GM12874 (cell line): ENCODE measurements at regions not wholly inside any gene's neighbourhood (a gene's known extent, or its start where the extent isn't known, plus 50 kb on each side); places are given as distances from the start of the nearest gene placed in this dataset.

ENCODE experiments used
- TF ChIP-seq, protein P1 (sequence below): IDR thresholded peaks from 2 replicates; pipeline ENCODE4 v1.5.1; 2011; ENCODE audit warnings: low read depth, mild to moderate bottlenecking, control low read depth, low read length, moderate library complexity; ENCODE audit not compliant: insufficient read depth

- TF ChIP-seq, protein P1, sequence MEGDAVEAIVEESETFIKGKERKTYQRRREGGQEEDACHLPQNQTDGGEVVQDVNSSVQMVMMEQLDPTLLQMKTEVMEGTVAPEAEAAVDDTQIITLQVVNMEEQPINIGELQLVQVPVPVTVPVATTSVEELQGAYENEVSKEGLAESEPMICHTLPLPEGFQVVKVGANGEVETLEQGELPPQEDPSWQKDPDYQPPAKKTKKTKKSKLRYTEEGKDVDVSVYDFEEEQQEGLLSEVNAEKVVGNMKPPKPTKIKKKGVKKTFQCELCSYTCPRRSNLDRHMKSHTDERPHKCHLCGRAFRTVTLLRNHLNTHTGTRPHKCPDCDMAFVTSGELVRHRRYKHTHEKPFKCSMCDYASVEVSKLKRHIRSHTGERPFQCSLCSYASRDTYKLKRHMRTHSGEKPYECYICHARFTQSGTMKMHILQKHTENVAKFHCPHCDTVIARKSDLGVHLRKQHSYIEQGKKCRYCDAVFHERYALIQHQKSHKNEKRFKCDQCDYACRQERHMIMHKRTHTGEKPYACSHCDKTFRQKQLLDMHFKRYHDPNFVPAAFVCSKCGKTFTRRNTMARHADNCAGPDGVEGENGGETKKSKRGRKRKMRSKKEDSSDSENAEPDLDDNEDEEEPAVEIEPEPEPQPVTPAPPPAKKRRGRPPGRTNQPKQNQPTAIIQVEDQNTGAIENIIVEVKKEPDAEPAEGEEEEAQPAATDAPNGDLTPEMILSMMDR: no peak
Measured at GRCh38 chr10:108208038-108208437, 1043.5 kb upstream of the SORCS1 start.

- TF ChIP-seq, protein P1: peak; percentile 71
Measured at GRCh38 chr10:108204528-108205305, 1040.2 kb upstream of the SORCS1 start.

DNA sequence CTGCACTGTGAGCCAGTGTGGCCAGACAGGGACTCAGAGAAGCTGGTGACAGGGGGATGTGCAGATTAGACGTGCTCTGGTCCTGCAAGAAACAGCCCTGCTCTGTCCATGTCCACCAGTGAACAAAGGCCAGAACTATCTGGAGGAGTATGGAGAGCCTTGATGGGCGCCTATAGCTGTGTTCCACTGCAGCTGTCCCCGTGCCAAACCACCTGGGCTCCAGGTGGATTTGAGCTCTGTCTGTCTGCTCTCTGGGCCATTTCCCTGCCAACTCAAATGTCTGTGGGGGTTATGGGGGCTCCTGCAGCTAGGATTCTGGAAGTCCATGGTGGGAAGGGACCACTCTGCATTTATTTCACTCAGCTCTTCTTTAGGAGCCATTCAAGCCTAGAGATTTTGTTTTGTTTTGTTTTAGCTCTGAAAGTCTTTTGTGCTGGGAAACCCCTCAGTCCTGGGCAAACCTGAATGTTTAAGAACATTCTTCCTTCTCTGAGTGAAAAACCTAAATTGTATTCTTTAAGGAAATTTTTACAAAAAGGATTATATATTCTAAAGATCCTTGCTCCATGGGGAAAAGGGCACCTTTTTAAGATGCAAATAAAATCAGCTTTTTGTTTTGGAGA lies 1039.5 kb upstream of the SORCS1 start:
- TF ChIP-seq, protein P1: no peak

DNA sequence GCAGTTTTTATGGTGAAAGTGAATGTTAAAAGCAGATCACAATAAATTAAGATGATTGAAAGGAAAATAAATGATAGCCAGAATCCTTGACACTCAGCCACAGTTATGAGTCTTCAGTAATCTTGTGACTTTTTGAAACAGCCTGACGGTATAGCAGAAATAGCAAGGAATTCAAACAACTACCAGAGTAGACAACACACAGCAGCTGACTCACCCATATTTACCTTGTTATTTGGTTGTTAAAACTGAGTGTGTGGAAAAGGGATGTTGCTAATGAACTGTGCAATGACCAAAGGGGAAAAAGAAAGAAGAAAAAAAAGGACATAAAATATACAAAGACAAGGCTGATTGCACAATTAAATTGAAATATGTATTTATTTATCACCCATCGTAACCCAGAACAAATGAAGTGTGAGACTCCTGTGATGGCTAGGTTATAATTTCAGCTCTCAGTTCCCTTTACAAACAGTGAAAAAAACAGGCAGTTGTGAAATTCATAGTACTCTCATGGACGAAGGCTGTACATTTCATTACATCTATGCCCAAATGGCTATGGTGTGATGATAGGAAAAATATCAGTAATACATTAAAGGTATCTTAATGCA lies 1023.0 kb upstream of the SORCS1 start:
- TF ChIP-seq, protein P1: no peak

DNA sequence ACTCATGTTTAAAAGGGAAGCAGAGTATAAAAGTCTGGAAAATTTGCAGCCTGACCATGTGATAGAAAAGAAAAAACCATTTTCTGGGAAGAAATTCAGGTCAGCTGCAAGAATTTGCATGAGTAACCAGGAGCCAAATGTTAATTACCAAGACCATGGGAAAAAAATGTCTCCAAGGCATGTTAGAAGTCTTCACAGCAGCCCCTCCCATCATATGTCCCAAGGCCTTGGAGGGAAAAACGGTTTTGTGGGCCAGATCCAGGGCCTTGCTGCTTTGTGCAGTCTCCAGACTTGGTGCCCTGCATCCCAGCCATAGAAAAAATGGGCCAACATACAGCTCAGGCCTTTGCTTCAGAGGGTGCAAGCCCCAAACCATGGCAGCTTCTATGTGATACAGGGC lies 1019.6 kb upstream of the SORCS1 start:
- TF ChIP-seq, protein P1: no peak

- TF ChIP-seq, protein P1: no peak
Measured at GRCh38 chr10:108180878-108181277, 1016.4 kb upstream of the SORCS1 start.

DNA sequence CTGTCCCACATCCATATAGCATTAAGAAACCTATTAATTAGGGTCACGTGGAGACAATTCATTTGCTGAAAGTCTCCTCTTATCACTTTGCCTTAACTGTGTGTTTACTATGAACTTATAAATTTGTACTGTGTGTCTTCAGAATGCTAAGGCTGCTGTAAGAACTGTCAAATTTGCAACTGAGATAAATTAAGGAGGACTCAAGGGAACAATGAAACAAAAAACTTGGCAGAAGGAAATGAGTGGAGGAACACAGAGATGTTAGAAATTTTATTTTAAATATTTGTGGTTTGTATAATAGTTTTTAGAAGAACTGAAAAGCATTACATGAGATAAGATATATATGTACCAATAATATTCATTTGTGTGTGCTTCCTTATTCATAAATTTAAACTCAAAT lies 1005.3 kb upstream of the SORCS1 start:
- TF ChIP-seq, protein P1: no peak
